Stimulated activated CD4-positive, alpha-beta T cell treated with anti-CD3 and anti-CD28 coated beads, Interleukin-15, amount 100 ng/mL, for 1 hour (primary cell): ENCODE measurements at regions not wholly inside any gene's neighbourhood (a gene's known extent, or its start where the extent isn't known, plus 50 kb on each side); places are given as distances from the start of the nearest gene placed in this dataset.
A peak's percentile ranks its signal among the peaks of the same experiment; 100 is the strongest.
"Not testable (repeated sequence)": the region's sequence is repeated elsewhere in the genome, so short reads cannot be mapped to it uniquely, and the experiment has no call there.

Source experiments
- DNase-seq, 2 donors: peaks; one replicate each; pipeline ENCODE4 v3.0.0-alpha.2; 2020; ENCODE audit warnings: low read depth in 1 of 2, low spot score in 1 of 2

DNA sequence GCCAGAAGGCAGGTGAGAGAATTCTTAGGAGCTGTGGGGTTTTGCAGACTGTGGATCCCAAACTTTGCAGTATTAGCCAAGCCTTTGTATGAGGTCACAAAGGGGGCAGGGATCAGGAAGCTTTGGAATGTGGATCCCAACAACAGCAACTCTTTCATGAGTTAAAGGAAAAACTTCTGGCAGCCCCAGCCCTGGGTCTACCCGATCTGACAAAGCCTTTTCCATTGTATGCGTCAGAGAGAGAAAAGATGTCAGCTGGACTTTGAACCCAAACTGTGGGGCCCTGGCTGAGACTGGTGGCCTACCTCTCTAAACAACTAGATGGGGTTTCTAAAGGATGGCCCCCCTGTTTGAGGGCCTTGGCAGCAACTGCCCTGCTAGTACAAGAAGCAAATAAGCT, 101.8 kb upstream of the OSBPL11 start:
- DNase-seq, result not testable (repeated sequence)

- peak in 1 of 2 donors; percentile 22 for DNase-seq
Measured at GRCh38 chr3:125697979-125698640, 102.8 kb upstream of the OSBPL11 start.

DNA sequence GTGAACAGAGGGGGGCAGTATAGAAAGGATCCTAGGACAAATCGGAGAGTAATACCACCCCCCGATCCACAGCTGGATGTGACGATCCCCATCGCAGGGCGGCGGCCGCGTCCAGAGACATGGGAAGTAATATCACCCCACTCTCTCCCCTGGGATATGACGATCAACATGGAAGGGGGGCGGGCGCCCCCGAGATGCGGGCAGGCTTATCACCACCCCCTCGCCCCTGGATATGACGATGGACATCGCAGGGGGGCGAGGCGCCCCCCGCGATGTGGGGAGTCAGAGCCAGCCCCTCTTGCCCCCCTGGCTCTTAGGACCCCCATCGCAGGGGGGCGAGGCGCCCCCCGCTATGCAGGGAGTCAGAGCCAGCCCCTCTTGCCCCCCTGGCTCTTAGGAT, 120.4 kb upstream of the OSBPL11 start:
- DNase-seq, result no peak

DNA sequence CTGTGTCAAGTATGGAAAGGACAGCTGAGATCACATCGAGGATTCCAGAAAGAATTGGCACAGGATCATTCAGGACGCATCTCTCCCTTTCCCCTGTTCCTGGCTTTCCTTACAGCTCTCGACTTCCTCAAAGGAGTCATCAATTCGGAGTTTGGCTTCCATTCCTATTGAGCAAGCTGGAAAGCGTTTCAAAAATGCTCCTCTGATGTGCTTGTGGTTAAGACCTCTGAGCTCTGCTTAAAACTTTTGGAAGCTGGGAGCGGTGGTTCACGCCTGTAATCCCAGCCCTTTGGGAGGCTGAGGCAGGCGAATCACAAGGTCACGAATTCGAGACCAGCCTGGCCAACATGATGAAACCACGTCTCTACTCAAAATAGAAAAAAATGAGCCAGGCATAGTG, 136.9 kb upstream of the OSBPL11 start:
- not testable (repeated sequence) for DNase-seq

DNA sequence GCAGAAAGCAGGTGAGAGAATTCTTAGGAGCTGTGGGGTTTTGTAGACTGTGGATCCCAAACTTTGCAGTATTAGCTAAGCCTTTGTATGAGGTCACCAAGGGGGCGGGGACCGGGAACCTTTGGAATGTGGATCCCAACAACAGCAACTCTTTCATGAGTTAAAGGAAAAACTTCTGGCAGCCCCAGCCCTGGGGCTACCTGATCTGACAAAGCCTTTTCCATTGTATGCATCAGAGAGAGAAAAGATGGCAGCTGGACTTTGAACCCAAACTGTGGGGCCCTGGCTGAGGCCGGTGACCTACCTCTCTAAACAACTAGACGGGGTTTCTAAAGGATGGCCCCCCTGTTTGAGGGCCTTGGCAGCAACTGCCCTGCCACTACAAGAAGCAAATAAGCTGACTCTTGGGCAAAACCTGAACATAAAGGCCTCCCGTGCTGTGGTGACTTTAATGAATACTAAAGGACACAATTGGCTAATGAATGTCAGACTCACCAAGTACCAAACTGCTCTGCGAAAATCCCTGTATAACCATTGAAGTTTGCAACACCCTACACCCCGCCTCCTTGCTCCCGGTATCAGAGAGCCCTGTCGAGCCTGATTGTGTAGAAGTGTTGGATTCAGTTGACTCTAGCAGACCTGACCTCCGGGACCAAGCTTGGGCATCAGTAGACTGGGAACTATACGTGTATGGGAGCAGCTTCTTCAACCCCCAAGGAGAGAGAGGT, 146.9 kb upstream of the OSBPL11 start:
- not testable (repeated sequence) for DNase-seq

DNA sequence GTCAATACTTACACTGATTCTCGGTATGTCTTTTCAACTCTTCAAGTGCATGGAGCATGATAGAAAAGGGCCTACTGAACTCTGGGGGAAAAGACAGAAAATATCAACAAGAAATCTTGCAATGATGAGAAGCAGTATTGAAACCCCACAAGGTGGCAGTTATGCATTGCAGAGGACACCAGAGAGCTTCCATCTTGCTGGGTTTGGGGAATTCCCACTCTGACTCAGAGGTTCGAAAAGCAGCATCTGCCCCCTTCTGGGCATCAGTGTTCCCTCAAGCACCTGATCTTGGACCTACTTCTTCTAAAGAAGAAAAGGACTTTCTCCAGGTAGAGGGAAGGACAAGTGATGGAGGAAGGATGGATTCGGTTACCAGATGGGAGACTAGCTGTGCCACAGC, 147.5 kb upstream of the OSBPL11 start:
- not testable (repeated sequence) for DNase-seq

- not testable (repeated sequence) for DNase-seq
Measured at GRCh38 chr3:125757050-125757449, 161.8 kb upstream of the OSBPL11 start.

DNA sequence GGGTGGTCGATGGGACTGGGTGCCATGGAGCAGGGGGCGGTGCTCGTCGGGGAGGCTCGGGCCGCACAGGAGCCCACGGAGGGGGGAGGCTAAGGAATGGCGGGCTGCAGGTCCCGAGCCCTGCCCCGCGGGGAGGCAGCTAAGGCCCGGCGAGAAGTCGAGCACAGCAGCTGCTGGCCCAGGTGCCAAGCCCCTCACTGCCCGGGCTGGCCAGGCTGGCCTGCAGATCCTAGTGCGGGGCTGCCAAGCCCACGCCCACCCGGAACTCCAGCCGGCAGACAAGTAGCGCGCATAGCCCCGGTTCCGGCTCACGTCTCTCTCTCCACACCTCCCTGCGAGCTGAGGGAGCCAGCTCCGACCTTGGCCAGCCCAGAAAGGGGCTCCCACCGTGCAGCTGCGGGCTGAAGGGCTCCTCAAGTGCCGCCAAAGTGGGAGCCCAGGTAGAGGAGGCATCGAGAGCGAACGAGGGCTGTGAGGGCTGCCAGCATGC, 163.4 kb upstream of the OSBPL11 start:
- DNase-seq, result not testable (repeated sequence)

DNA sequence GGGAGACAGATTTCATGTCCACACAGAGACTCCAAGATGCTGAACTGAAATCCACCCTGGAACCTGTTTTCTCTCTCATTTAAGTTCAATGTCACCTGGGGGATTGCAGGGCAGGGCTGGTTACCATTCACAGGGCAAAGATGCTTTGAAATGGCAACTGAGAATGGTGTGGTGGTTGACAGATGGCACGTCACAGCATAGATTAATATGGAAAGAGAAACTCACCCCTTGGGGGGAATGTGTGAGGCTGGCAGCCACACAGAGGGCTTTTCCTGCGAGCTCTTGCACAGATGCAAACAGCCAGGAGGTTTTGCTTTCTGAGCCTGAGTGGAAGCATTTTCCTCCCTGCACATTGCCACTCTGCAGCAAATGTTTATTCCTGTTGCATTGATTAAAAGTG, 167.3 kb upstream of the OSBPL11 start:
- DNase-seq, result not testable (repeated sequence)

- peak; percentile 42 to 63 for DNase-seq
Measured at GRCh38 chr3:125766285-125766826, 171.1 kb upstream of the OSBPL11 start.

GRCh38 chr3:125766931-125767330, 171.6 kb upstream of the OSBPL11 start:
- DNase-seq, result peak in 1 of 2 donors; percentile 7

GRCh38 chr3:125767641-125768040, 172.3 kb upstream of the OSBPL11 start:
- DNase-seq, result no peak

- not testable (repeated sequence) for DNase-seq
Measured at GRCh38 chr3:125768821-125769220, 173.5 kb upstream of the OSBPL11 start.

DNA sequence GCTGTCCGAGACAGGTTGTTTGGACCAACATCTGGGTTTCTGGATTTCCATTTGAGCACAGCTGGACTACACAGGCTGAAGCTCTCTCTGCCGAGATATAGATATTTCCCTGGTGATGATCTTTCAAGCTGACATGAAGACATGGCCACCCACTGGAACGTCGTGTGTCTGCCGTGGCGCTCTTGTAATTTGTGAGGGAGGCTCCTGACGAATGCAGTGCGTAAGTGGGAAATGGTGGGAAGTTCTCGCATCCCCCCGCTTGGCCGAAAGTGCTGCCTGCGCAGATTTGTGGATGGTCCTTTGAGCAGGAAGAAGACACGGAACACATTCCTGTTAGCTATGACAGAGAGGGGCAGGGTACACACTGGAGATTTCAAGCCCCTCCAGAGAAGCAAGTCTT, 176.2 kb upstream of the OSBPL11 start:
- not testable (repeated sequence) for DNase-seq

- DNase-seq, result not testable (repeated sequence)
Measured at GRCh38 chr3:125774433-125775034, 179.2 kb upstream of the OSBPL11 start.

GRCh38 chr3:125775106-125775505, 179.8 kb upstream of the OSBPL11 start:
- DNase-seq, result not testable (repeated sequence)

DNA sequence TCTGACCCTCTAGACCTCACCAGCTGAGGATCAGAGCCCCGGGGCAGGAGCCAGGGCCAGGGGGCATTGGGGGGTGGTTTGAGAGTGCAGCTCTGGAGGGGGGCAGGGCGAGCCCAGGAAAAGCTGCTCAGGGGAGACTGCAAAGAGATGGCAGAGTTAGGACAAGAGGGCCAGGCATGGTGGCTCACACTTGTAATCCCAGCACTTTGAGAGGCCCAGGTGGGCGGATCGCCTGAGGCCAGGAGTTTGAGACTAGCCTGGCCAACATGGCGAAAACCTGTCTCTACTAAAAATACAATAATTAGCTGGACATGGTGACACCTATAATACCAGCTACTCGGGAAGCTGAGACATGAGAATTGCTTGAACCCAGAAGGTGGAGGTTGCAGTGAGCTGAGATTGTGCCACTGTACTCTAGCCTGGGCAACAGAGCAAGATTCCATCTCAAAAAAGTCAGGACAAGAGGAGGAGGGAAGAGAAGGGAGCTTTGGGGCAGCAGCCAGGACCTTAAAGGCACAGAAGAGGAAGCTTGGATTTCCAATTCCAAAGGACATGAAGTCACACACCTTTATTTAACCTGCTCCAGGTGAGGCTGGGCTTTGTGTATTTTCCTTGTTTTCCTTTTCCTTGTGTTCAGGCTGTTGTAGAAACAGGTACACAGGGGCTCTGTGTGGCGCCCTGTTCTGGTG, 180.5 kb upstream of the OSBPL11 start:
- not testable (repeated sequence) for DNase-seq

DNA sequence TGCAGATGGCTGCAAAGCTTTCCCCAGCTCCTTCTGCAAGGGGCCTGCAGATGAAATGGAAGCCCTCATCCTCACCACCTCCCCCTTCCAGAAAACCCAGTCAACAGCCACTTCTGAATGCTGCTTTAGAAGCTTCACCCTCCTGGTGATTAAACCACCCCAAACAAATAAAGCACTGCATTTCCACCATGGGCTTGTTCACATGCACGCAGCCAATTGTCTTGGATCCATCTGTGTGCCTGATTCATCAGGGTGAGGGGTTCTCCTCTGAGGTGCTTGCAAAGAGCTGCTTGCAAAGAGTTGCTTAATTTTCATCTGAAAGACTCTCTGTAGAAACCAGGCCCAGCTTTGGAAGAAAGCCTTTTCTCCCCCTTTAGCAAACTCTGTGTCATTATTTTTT, 184.0 kb upstream of the OSBPL11 start:
- DNase-seq, result not testable (repeated sequence)

DNA sequence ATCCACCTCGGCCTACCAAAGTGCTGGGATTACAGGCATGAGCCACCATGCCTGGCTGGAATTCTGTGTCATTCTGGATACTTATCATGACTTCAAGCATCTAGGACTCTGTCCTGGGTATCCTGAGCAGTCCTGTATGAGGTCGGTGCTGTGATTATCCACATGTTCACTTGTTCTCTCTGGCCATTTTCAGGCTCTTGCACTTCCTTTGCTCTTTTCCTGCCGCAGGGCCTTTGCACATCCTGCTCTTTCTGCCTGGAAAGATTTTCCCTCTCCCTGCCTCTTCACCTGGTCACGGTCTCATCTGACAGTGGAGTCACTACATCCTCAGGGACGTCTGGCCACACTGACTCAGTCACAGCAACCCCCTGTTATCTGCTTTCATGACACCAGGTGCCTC, 184.6 kb upstream of the OSBPL11 start:
- not testable (repeated sequence) for DNase-seq

GRCh38 chr3:125781678-125782077, 186.4 kb upstream of the OSBPL11 start:
- DNase-seq, result not testable (repeated sequence)

GRCh38 chr3:125790312-125790711, 178.7 kb upstream of the ROPN1B start:
- not testable (repeated sequence) for DNase-seq
